ENCODE measurements at regions not wholly inside any gene's neighbourhood (a gene's known extent, or its start where the extent isn't known, plus 50 kb on each side); places are given as distances from the start of the nearest gene placed in this dataset.

GRCh38 chr10:120741396-120741795 lies 109.8 kb upstream of the WDR11 start:
- DNase-seq (ENCODE audit: insufficient read length, low spot score) (no peak), FAIRE-seq (no peak)
- TF ChIP-seq POLR2A (IDR thresholded peaks at IDR 0.05; ENCODE audit: low read depth, low read length) = no peak

GRCh38 chr10:120742373-120742772 lies 108.8 kb upstream of the WDR11 start:
- FAIRE-seq (no peak), DNase-seq (ENCODE audit: insufficient read length, low spot score) (no peak)
- TF ChIP-seq TAF1 (IDR thresholded peaks at IDR 0.05; ENCODE audit: low read depth, low read length) (no peak), POLR2AphosphoS5 (IDR thresholded peaks at IDR 0.05; ENCODE audit: low read depth, low read length) (no peak), PAX5 (IDR thresholded peaks at IDR 0.05; ENCODE audit: insufficient read depth, low read length, severe bottlenecking) (no peak), POU2F2 (IDR thresholded peaks at IDR 0.05; ENCODE audit: low read depth, low read length) (no peak), POLR2A (IDR thresholded peaks at IDR 0.05; ENCODE audit: low read depth, low read length) (no peak), SPI1 (IDR thresholded peaks at IDR 0.05; ENCODE audit: low read depth, low read length) (no peak)

- DNase-seq (ENCODE audit: insufficient read length, low spot score) (no peak), FAIRE-seq (no peak)
These were observed 107.1 kb upstream of the WDR11 start for GRCh38 chr10:120744040-120744439.

GRCh38 chr10:120746001-120746777 lies 105.0 kb upstream of the WDR11 start:
- TF ChIP-seq TAF1 (IDR thresholded peaks at IDR 0.05; ENCODE audit: low read depth, low read length) (no peak), POU2F2 (IDR thresholded peaks at IDR 0.05; ENCODE audit: low read depth, low read length) (no peak), POLR2AphosphoS5 (IDR thresholded peaks at IDR 0.05; ENCODE audit: low read depth, low read length) (no peak), SPI1 (IDR thresholded peaks at IDR 0.05; ENCODE audit: low read depth, low read length) (no peak), PAX5 (IDR thresholded peaks at IDR 0.05; ENCODE audit: insufficient read depth, low read length, severe bottlenecking) (no peak), POLR2A (IDR thresholded peaks at IDR 0.05; ENCODE audit: low read depth, low read length) (no peak)
- DNase-seq (ENCODE audit: insufficient read length, low spot score) (no peak), FAIRE-seq (no peak)

More at GRCh38 chr10:120744040-120744439, 107.1 kb upstream of the WDR11 start:
- TF ChIP-seq SPI1 (IDR thresholded peaks at IDR 0.05; ENCODE audit: low read depth, low read length) = no peak
- TF ChIP-seq TAF1 (IDR thresholded peaks at IDR 0.05; ENCODE audit: low read depth, low read length) = no peak

GRCh38 chr10:120748519-120748918 lies 102.6 kb upstream of the WDR11 start:
- TF ChIP-seq POLR2AphosphoS5 (IDR thresholded peaks at IDR 0.05; ENCODE audit: low read depth, low read length) (no peak), SPI1 (IDR thresholded peaks at IDR 0.05; ENCODE audit: low read depth, low read length) (no peak), TAF1 (IDR thresholded peaks at IDR 0.05; ENCODE audit: low read depth, low read length) (no peak), POU2F2 (IDR thresholded peaks at IDR 0.05; ENCODE audit: low read depth, low read length) (no peak)
- FAIRE-seq = no peak
- DNase-seq (ENCODE audit: insufficient read length, low spot score) = no peak

- no peak for FAIRE-seq
- no peak for TF ChIP-seq POLR2A (IDR thresholded peaks at IDR 0.05; ENCODE audit: low read depth, low read length)
- TF ChIP-seq POLR2AphosphoS5 (IDR thresholded peaks at IDR 0.05; ENCODE audit: low read depth, low read length) = no peak
- no peak for TF ChIP-seq POU2F2 (IDR thresholded peaks at IDR 0.05; ENCODE audit: low read depth, low read length)
- no peak for TF ChIP-seq PAX5 (IDR thresholded peaks at IDR 0.05; ENCODE audit: insufficient read depth, low read length, severe bottlenecking)
- no peak for TF ChIP-seq SPI1 (IDR thresholded peaks at IDR 0.05; ENCODE audit: low read depth, low read length)
- DNase-seq (ENCODE audit: insufficient read length, low spot score) = no peak
These were observed 102.1 kb upstream of the WDR11 start for GRCh38 chr10:120749072-120749471.

- DNase-seq (ENCODE audit: insufficient read length, low spot score) (no peak), FAIRE-seq (no peak)
- TF ChIP-seq TAF1 (IDR thresholded peaks at IDR 0.05; ENCODE audit: low read depth, low read length) (no peak), SPI1 (IDR thresholded peaks at IDR 0.05; ENCODE audit: low read depth, low read length) (peak; percentile 91)
These were observed 101.2 kb upstream of the WDR11 start for GRCh38 chr10:120749856-120750566.

GRCh38 chr10:120755771-120756170 lies 95.4 kb upstream of the WDR11 start:
- no peak for TF ChIP-seq PAX5 (IDR thresholded peaks at IDR 0.05; ENCODE audit: insufficient read depth, low read length, severe bottlenecking)
- TF ChIP-seq POLR2AphosphoS5 (IDR thresholded peaks at IDR 0.05; ENCODE audit: low read depth, low read length) = no peak
- no peak for TF ChIP-seq POU2F2 (IDR thresholded peaks at IDR 0.05; ENCODE audit: low read depth, low read length)
- TF ChIP-seq TAF1 (IDR thresholded peaks at IDR 0.05; ENCODE audit: low read depth, low read length) = no peak
- TF ChIP-seq POLR2A (IDR thresholded peaks at IDR 0.05; ENCODE audit: low read depth, low read length) = no peak
- no peak for TF ChIP-seq SPI1 (IDR thresholded peaks at IDR 0.05; ENCODE audit: low read depth, low read length)
- DNase-seq (ENCODE audit: insufficient read length, low spot score) (no peak), FAIRE-seq (no peak)

GRCh38 chr10:120760253-120760652 lies 90.9 kb upstream of the WDR11 start:
- FAIRE-seq (no peak), DNase-seq (ENCODE audit: insufficient read length, low spot score) (no peak)
- TF ChIP-seq PAX5 (IDR thresholded peaks at IDR 0.05; ENCODE audit: insufficient read depth, low read length, severe bottlenecking) (no peak), TAF1 (IDR thresholded peaks at IDR 0.05; ENCODE audit: low read depth, low read length) (no peak), SPI1 (IDR thresholded peaks at IDR 0.05; ENCODE audit: low read depth, low read length) (no peak), POLR2AphosphoS5 (IDR thresholded peaks at IDR 0.05; ENCODE audit: low read depth, low read length) (no peak), POU2F2 (IDR thresholded peaks at IDR 0.05; ENCODE audit: low read depth, low read length) (no peak), POLR2A (IDR thresholded peaks at IDR 0.05; ENCODE audit: low read depth, low read length) (no peak)

- TF ChIP-seq POLR2AphosphoS5 (IDR thresholded peaks at IDR 0.05; ENCODE audit: low read depth, low read length) = no peak
- TF ChIP-seq PAX5 (IDR thresholded peaks at IDR 0.05; ENCODE audit: insufficient read depth, low read length, severe bottlenecking) = no peak
- TF ChIP-seq SPI1 (IDR thresholded peaks at IDR 0.05; ENCODE audit: low read depth, low read length) = no peak
- TF ChIP-seq TAF1 (IDR thresholded peaks at IDR 0.05; ENCODE audit: low read depth, low read length) = no peak
- no peak for TF ChIP-seq POU2F2 (IDR thresholded peaks at IDR 0.05; ENCODE audit: low read depth, low read length)
- no peak for TF ChIP-seq POLR2A (IDR thresholded peaks at IDR 0.05; ENCODE audit: low read depth, low read length)
- FAIRE-seq (no peak), DNase-seq (ENCODE audit: insufficient read length, low spot score) (no peak)
These were observed 89.2 kb upstream of the WDR11 start for GRCh38 chr10:120761951-120762350.
